H1 (cell line): ENCODE measurements at regions not wholly inside any gene's neighbourhood (a gene's known extent, or its start where the extent isn't known, plus 50 kb on each side); places are given as distances from the start of the nearest gene placed in this dataset.

Experiments used
- CTCF ChIA-PET: fragments of 300-600 bp; sonication (Branson Sonifier 250); formaldehyde crosslinking; loops from one replicate; lab custom pipeline; 2021; ENCODE audit not compliant: partially characterized antibody; lab: Charles Lee
- POLR2A ChIA-PET: fragments of 300-600 bp; sonication (Branson Sonifier 250); formaldehyde crosslinking; loops from one replicate; lab custom pipeline; 2021; ENCODE audit warnings: inconsistent platforms; ENCODE audit not compliant: partially characterized antibody; lab: Charles Lee
- DNase-seq, 2 experiments: peaks; one replicate each; pipeline versions ENCODE4 v3.0.0 to v3.0.0-alpha.2; 2010 to 2022; ENCODE audit warnings: low spot score in 2 of 2, low read depth in 1 of 2, mixed read lengths in 1 of 2
- FAIRE-seq: peaks from 2 replicates; lab custom pipeline; 2011; peaks lifted over from hg19 to GRCh38; lab: Jason Lieb, UNC
- H2AFZ ChIP-seq: 2 replicates; pipeline ENCODE4 v1.8.1; 2012; ENCODE audit warnings: low read length, inconsistent platforms
- H2AK5ac ChIP-seq: 2 replicates; pipeline ENCODE4 v1.6.1; 2013; ENCODE audit warnings: low read depth, low read length
- H2BK120ac ChIP-seq: replicated peaks from 2 replicates; pipeline ENCODE3; 2013; ENCODE audit warnings: low read depth, low read length, inconsistent platforms
- H2BK12ac ChIP-seq: 2 replicates; pipeline ENCODE4 v1.6.1; 2013; ENCODE audit warnings: low read depth, low read length
- H2BK15ac ChIP-seq: 2 replicates; pipeline ENCODE4 v1.6.1; 2013; ENCODE audit warnings: low read length
- H2BK20ac ChIP-seq: 2 replicates; pipeline ENCODE4 v1.6.1; 2013; ENCODE audit warnings: low read length
- H2BK5ac ChIP-seq: 2 replicates; pipeline ENCODE4 v1.6.1; 2013; ENCODE audit warnings: low read depth, low read length
- H3K14ac ChIP-seq: 2 replicates; pipeline ENCODE4 v1.6.1; 2013; ENCODE audit warnings: inconsistent platforms; ENCODE audit not compliant: insufficient read length
- H3K18ac ChIP-seq: 2 replicates; pipeline ENCODE4 v1.6.1; 2013; ENCODE audit warnings: low read length; ENCODE audit errors: extremely low read depth
- H3K23ac ChIP-seq: 2 replicates; pipeline ENCODE4 v1.6.1; 2013; ENCODE audit warnings: inconsistent platforms; ENCODE audit not compliant: insufficient read length
- H3K23me2 ChIP-seq: 2 replicates; pipeline ENCODE4 v1.6.1; 2013; ENCODE audit warnings: low read depth, low read length
- H3K27ac ChIP-seq: 2 replicates; pipeline ENCODE4 v1.6.1; 2011; ENCODE audit warnings: low read depth, low read length, inconsistent platforms
- H3K27me3 ChIP-seq, 4 experiments: replicated peaks in 1 of 4; 1 replicate in 1 of 4; 2 replicates in 3 of 4; pipeline versions ENCODE4 v1.6.1 to v1.8.1; 2011 to 2013; ENCODE audit warnings: low read length in 3 of 4, mild to moderate bottlenecking in 3 of 4, inconsistent platforms in 2 of 4, mixed read lengths in 2 of 4, moderate library complexity in 1 of 4; ENCODE audit not compliant: control insufficient read depth in 3 of 4, insufficient read depth in 3 of 4; ENCODE audit errors: extremely low read depth in 1 of 4
- H3K36me3 ChIP-seq, 4 experiments: 2 replicates each; pipeline versions ENCODE4 v1.6.1 to v1.8.1; 2011 to 2013; ENCODE audit warnings: mild to moderate bottlenecking in 4 of 4, low read length in 3 of 4, moderate library complexity in 2 of 4, control low read depth in 1 of 4, inconsistent platforms in 1 of 4; ENCODE audit not compliant: insufficient read depth in 4 of 4, control insufficient read depth in 2 of 4
- H3K4ac ChIP-seq: replicated peaks from 2 replicates; pipeline ENCODE3; 2013; ENCODE audit warnings: low read length, low read depth, mixed read lengths, inconsistent platforms; ENCODE audit not compliant: insufficient read length
- H3K4me1 ChIP-seq, 4 experiments: replicated peaks in 1 of 4; 1 replicate in 1 of 4; 2 replicates in 3 of 4; pipeline versions ENCODE4 v1.6.1 to v1.8.1; 2011 to 2013; ENCODE audit warnings: low read length in 3 of 4, inconsistent platforms in 2 of 4, mixed read lengths in 1 of 4; ENCODE audit not compliant: insufficient read depth in 4 of 4, control insufficient read depth in 3 of 4
- H3K4me2 ChIP-seq, 2 experiments: 2 replicates each; pipeline versions ENCODE4 v1.6.1 to v1.8.1; 2011 to 2013; ENCODE audit warnings: low read depth in 2 of 2, low read length in 2 of 2, control low read depth in 1 of 2, inconsistent platforms in 1 of 2, mild to moderate bottlenecking in 1 of 2; ENCODE audit not compliant: insufficient read depth in 1 of 2
- H3K4me3 ChIP-seq, 4 experiments: fragments of 200-600, 300-600 bp in 1 of 4; sonication (generic), shearing (Covaris generic), sonication (Bioruptor Twin) in 1 of 4; 2 replicates each; pipeline versions ENCODE4 v1.5.1 to v1.8.1; 2011 to 2016; ENCODE audit warnings: low read length in 4 of 4, low read depth in 3 of 4, control low read depth in 2 of 4, inconsistent platforms in 2 of 4, mild to moderate bottlenecking in 2 of 4, mixed read lengths in 1 of 4, moderate library complexity in 1 of 4; ENCODE audit not compliant: insufficient read depth in 2 of 4; ENCODE audit errors: extremely low read depth in 1 of 4
- H3K56ac ChIP-seq: replicated peaks from 2 replicates; pipeline ENCODE3; 2013; ENCODE audit warnings: low read depth, mild to moderate bottlenecking, mixed read lengths, low read length, inconsistent platforms; ENCODE audit not compliant: insufficient read length
- H3K79me1 ChIP-seq: 2 replicates; pipeline ENCODE4 v1.6.1; 2013; ENCODE audit warnings: low read depth, low read length, control low read depth
- H3K79me2 ChIP-seq, 2 experiments: 2 replicates each; pipeline versions ENCODE4 v1.6.1 to v1.8.1; 2012 to 2013; ENCODE audit warnings: low read length in 2 of 2, mild to moderate bottlenecking in 2 of 2, inconsistent platforms in 1 of 2; ENCODE audit not compliant: insufficient read depth in 2 of 2, control insufficient read depth in 1 of 2
- H3K9ac ChIP-seq, 4 experiments: replicated peaks in 1 of 4; 1 replicate in 1 of 4; 2 replicates in 3 of 4; pipeline versions ENCODE4 v1.6.1 to v1.8.1; 2011 to 2013; ENCODE audit warnings: low read depth in 3 of 4, low read length in 3 of 4, control low read depth in 2 of 4, mild to moderate bottlenecking in 2 of 4, moderate library complexity in 2 of 4, inconsistent platforms in 1 of 4; ENCODE audit errors: extremely low read depth in 1 of 4
- H3K9me3 ChIP-seq, 2 experiments: 2 replicates each; pipeline versions ENCODE4 v1.6.1 to v1.8.1; 2012 to 2013; ENCODE audit warnings: mild to moderate bottlenecking in 2 of 2, moderate library complexity in 2 of 2, control low read depth in 1 of 2, inconsistent platforms in 1 of 2, low read depth in 1 of 2, low read length in 1 of 2, mixed read lengths in 1 of 2; ENCODE audit not compliant: insufficient read depth in 2 of 2
- H4K20me1 ChIP-seq, 2 experiments: replicated peaks in 1 of 2; 2 replicates each; pipeline versions ENCODE3 to v1.8.1; 2011 to 2013; ENCODE audit warnings: inconsistent platforms in 2 of 2, low read length in 2 of 2, mild to moderate bottlenecking in 1 of 2; ENCODE audit not compliant: insufficient read depth in 2 of 2, control insufficient read depth in 1 of 2
- H4K5ac ChIP-seq: 2 replicates; pipeline ENCODE4 v1.6.1; 2013; ENCODE audit warnings: low read length, low read depth, mixed read lengths, inconsistent platforms; ENCODE audit not compliant: insufficient read length
- H4K8ac ChIP-seq: 2 replicates; pipeline ENCODE4 v1.8.0; 2013; ENCODE audit warnings: mild to moderate bottlenecking, moderate library complexity, low read length, inconsistent platforms; ENCODE audit not compliant: insufficient read depth; ENCODE audit errors: extremely low read depth
- H4K91ac ChIP-seq: replicated peaks from 2 replicates; pipeline ENCODE3; 2013; ENCODE audit warnings: low read length, mixed read lengths, inconsistent platforms; ENCODE audit not compliant: insufficient read length
- BCL11A ChIP-seq, 2 experiments: IDR thresholded peaks; one replicate each; pipeline ENCODE4 v1.6.1; 2011; ENCODE audit warnings: low read depth in 2 of 2, low read length in 2 of 2, mild to moderate bottlenecking in 2 of 2
- CTBP2 ChIP-seq: IDR thresholded peaks from 2 replicates; pipeline ENCODE4 v1.7.0; 2011; ENCODE audit warnings: borderline replicate concordance, mild to moderate bottlenecking, moderate library complexity, mixed read lengths, low read length; ENCODE audit not compliant: insufficient read depth, insufficient read length
- E2F6 ChIP-seq: IDR thresholded peaks from 2 replicates; pipeline ENCODE4 v1.6.1; 2012; ENCODE audit warnings: inconsistent platforms
- MAFK ChIP-seq: IDR thresholded peaks from 2 replicates; pipeline ENCODE4 v1.6.1; 2012; ENCODE audit warnings: low read depth, mild to moderate bottlenecking, improper control_type of control experiment, low read length
- RFX5 ChIP-seq: IDR thresholded peaks from 2 replicates; pipeline ENCODE4 v1.6.1; 2011; ENCODE audit warnings: low read depth, low read length, improper control_type of control experiment, borderline replicate concordance
- SIRT6 ChIP-seq: IDR thresholded peaks from one replicate; pipeline ENCODE4 v1.7.1; 2012; ENCODE audit warnings: low read length, inconsistent platforms
- WGBS, 2 experiments: shearing (Covaris generic) in 1 of 2; methylation state at CpG; one replicate each; pipeline versions ENCODE4 v1.1.6 to v1.1.7; 2013 to 2015; ENCODE audit warnings: low lambda C conversion rate in 2 of 2, mixed read lengths in 2 of 2, inconsistent platforms in 1 of 2, low coverage in 1 of 2, missing lambda C conversion rate in 1 of 2; ENCODE audit not compliant: insufficient replicate concordance in 2 of 2, insufficient coverage in 1 of 2, insufficient read length in 1 of 2; ENCODE audit errors: extremely low coverage in 1 of 2, missing lambda C conversion rate in 1 of 2; 5-methylcytosine and 5-hydroxymethylcytosine counted together
- TF ChIP-seq, protein P1 (sequence below): IDR thresholded peaks from 2 replicates; pipeline ENCODE4 v1.6.1; 2011; ENCODE audit warnings: low read depth, mild to moderate bottlenecking, low read length; ENCODE audit not compliant: insufficient read depth

DNA sequence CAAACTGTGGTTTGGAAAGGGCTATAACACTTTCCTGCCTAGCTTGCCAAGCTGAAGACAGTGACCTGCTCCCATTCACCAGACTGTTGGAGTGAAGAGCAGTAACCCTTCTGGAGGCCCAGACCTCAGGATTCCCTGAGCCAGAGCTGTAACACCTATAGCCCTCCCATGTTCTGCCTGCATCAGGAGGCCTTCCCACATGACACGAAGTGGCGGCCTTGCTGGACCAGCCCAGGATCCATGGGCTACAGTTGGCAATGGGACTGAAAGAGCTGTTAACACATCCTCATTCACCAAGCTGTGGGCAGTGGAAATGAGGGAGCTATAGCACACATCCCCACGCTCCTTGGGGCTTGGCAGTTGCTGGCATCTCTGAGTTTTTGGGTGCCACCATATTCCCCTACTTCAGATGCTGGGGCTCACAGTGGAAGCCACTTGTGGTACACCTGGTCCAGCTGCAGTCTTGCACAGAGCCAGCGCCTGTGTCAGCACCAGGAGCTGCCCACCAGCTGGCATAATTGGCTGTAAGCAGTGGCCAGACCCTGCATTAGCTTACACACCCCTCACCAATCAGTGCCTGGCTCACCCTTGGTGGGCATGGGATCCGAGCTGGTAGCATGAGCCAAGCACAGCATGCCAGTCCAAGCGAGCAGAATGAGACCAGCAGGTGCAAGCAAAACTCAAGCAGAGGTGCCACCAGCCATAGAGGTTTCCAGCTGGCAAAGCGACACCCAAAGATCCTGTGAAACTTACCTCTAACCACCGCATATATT lies 1029.3 kb downstream of the TECRL start:
- H2BK20ac ChIP-seq: no peak overlapping the region
- H4K8ac ChIP-seq: no peak overlapping the region
- H3K14ac ChIP-seq: no peak overlapping the region
- H3K27me3 ChIP-seq: no peaks in the 10 kb centered on the region
- H4K5ac ChIP-seq: no peak overlapping the region
- no peak overlapping the region for H3K56ac ChIP-seq
- H3K27ac ChIP-seq: no peak overlapping the region
- no peak overlapping the region for H3K4ac ChIP-seq
- no peaks in the 10 kb centered on the region for H3K4me1 ChIP-seq
- H3K9me3 ChIP-seq: no peaks in the 10 kb centered on the region
- no peak overlapping the region for H2BK5ac ChIP-seq
- no peak for TF ChIP-seq SIRT6
- TF ChIP-seq E2F6: no peak
- no peak for TF ChIP-seq BCL11A (IDR thresholded peaks at IDR 0.05; ENCODE audit: low read depth in 2 of 2, low read length in 2 of 2)
- no peak for TF ChIP-seq MAFK
- TF ChIP-seq, protein P1, sequence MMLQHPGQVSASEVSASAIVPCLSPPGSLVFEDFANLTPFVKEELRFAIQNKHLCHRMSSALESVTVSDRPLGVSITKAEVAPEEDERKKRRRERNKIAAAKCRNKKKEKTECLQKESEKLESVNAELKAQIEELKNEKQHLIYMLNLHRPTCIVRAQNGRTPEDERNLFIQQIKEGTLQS: no peak
- TF ChIP-seq CTBP2: no peak
- TF ChIP-seq RFX5: no peak
- TF ChIP-seq, all 59 proteins: peak for 0
- WGBS, 2 experiments: 95% methylated on average over 8 of the region's 8 CpGs; no CpG with 5 or more reads in 1 of the 2 experiments
- Histone ChIP-seq H3K36me3 (no peaks in the 10 kb centered on the region), H2AK5ac (no peak overlapping the region), H4K20me1 (no peaks in the 10 kb centered on the region), H3K4me3 (no peak overlapping the region), H4K91ac (no peak overlapping the region), H2BK120ac (no peak overlapping the region), H3K18ac (no peak overlapping the region; the same call in 1 of the 2 replicates), H3K4me2 (no peak overlapping the region), H3K79me1 (no peaks in the 10 kb centered on the region), H3K23ac (no peak overlapping the region), H2BK12ac (no peak overlapping the region), H3K79me2 (no peaks in the 10 kb centered on the region), H2BK15ac (no peak overlapping the region), H3K9ac (no peak overlapping the region), H2AFZ (0 out of 2 replicates have a peak overlapping the region, but pooled peaks have one; percentile 13), H3K23me2 (no peaks in the 10 kb centered on the region)
- FAIRE-seq (no peak), DNase-seq (no peak)
- ChIA-PET POLR2A (no interaction called here), CTCF (no interaction called here)
